ENCODE measurements at regions not wholly inside any gene's neighbourhood (a gene's known extent, or its start where the extent isn't known, plus 50 kb on each side); places are given as distances from the start of the nearest gene placed in this dataset.

DNA sequence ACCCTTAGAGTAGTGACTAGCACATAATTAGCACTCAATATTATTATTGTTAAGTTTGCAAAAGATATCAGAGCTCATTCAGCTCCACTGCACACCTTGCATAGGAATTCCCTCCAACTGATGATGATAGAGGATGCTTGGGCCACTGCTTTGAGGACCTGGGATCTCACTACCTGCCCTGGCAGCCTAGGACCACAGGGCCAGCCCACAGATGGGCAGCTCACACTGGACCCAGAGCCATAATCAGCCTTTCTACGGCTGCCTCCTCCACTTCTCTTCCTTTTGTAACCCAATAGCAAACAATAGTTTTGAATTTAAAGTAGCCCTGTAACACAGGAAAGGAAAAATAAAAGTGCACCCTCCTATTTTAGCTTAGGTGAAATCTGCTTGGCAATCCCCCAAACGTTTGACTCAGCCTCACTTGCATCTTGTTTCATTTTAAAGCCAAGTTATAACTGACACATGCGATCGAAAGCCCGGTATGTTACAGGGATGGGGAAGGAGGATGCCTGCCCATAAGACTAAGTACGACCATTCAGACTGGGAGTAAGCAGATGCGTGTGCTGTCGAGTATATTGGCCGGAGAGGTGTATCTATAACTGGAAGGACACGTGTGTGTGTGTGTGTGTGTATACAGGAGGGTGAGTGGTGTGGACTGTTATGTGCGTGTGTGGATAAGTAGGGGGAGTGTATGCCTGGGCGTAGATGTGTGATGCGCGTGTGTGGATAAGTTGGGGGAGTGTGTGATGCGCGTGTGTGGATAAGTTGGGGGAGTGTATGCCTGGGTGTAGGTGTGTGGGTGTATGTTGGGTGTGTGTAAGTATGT, 65.9 kb downstream of the CPN2 start:
- Histone ChIP-seq H3K36me3 (no peaks in the 10 kb centered on the region), H3K9me3 (no peaks in the 10 kb centered on the region), H3K4me3 (no peak overlapping the region), H3K4me1 (replicated peaks) (no peaks in the 10 kb centered on the region), H3K27me3 (replicated peaks; ENCODE audit: insufficient read depth) (no peaks in the 10 kb centered on the region), H3K27ac (no peak overlapping the region)
- no peak for TF ChIP-seq POLR2AphosphoS5 (IDR thresholded peaks at IDR 0.05)
- TF ChIP-seq POLR2A (IDR thresholded peaks at IDR 0.05) = no peak
- TF ChIP-seq, protein P1, sequence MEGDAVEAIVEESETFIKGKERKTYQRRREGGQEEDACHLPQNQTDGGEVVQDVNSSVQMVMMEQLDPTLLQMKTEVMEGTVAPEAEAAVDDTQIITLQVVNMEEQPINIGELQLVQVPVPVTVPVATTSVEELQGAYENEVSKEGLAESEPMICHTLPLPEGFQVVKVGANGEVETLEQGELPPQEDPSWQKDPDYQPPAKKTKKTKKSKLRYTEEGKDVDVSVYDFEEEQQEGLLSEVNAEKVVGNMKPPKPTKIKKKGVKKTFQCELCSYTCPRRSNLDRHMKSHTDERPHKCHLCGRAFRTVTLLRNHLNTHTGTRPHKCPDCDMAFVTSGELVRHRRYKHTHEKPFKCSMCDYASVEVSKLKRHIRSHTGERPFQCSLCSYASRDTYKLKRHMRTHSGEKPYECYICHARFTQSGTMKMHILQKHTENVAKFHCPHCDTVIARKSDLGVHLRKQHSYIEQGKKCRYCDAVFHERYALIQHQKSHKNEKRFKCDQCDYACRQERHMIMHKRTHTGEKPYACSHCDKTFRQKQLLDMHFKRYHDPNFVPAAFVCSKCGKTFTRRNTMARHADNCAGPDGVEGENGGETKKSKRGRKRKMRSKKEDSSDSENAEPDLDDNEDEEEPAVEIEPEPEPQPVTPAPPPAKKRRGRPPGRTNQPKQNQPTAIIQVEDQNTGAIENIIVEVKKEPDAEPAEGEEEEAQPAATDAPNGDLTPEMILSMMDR (IDR thresholded peaks at IDR 0.05) = no peak
- DNase-seq (ENCODE audit: low spot score) = no peak
- 51% methylated on average over 16 of the region's 16 CpGs for WGBS
- intact Hi-C loops (cut with DNase I) = no loop called here

DNA sequence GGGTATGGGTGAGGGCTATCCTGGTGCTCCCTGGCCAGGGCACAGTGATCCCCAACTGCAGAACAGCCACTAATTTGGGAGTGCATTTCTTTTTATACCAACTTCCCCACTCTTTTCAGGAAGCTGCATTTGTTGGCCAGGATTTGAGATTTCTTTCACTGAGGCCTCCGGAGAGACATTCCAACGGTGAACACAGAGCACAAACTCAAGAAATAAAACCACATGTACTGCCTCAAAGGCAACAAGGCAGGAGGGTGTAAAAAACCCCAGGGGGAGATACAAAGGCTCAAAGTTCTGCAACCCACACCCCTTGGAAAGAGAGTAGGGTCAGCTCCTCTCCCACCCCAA, 65.3 kb downstream of the CPN2 start:
- Histone ChIP-seq H3K9me3 (no peaks in the 10 kb centered on the region), H3K27ac (no peak overlapping the region), H3K36me3 (no peaks in the 10 kb centered on the region), H3K27me3 (replicated peaks; ENCODE audit: insufficient read depth) (no peaks in the 10 kb centered on the region), H3K4me3 (no peak overlapping the region), H3K4me1 (replicated peaks) (no peaks in the 10 kb centered on the region)
- WGBS = 10% methylated on average over 2 of the region's 2 CpGs
- intact Hi-C loops (cut with DNase I) = no loop called here
- DNase-seq (ENCODE audit: low spot score) = no peak
- TF ChIP-seq POLR2A (IDR thresholded peaks at IDR 0.05) = no peak
- TF ChIP-seq POLR2AphosphoS5 (IDR thresholded peaks at IDR 0.05) = no peak
- TF ChIP-seq, protein P1 (IDR thresholded peaks at IDR 0.05) = no peak

DNA sequence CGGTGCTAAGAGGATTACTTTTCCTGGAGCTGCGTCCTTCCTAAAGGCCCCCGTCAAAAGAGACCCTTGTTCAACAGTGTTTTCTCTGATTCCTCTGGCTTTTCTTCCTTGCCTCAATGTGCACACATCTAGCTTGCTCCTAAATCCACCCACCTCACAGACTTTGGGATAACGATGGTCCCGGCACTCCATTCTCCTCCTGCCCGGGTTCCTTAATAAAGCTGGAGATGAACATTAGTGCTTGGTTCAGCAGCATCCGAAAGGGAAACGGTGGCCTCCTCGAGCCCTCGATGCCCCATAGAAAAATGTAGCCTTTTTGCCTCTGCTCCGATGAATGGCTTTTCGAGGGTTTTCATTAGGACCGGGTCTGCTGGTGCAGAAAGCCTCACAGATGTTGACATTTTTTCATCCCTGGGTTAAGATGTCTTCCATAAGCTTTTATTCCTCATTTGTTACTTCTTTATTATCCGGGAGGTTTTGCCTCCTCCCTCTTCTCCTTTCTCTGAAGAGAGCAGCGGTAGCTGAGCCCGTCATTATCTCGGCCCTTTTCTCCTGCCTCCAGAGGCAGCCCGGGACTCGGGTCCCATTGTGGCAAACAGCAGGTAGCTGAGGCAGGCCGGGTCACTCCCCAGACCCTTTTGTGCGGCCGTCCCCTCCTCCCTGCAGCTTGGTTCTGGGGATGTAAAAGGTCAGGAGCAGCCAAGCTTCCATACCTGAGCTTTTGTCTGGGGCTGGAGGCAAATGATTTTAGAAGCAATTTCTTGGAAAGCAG, 64.6 kb downstream of the CPN2 start:
- Histone ChIP-seq H3K9me3 (no peaks in the 10 kb centered on the region), H3K4me3 (no peak overlapping the region), H3K36me3 (no peaks in the 10 kb centered on the region), H3K27ac (no peak overlapping the region), H3K27me3 (replicated peaks; ENCODE audit: insufficient read depth) (no peaks in the 10 kb centered on the region), H3K4me1 (replicated peaks) (no peaks in the 10 kb centered on the region)
- TF ChIP-seq POLR2A (IDR thresholded peaks at IDR 0.05) (no peak), POLR2AphosphoS5 (IDR thresholded peaks at IDR 0.05) (no peak)
- TF ChIP-seq, protein P1 (IDR thresholded peaks at IDR 0.05) = no peak
- no peak for DNase-seq (ENCODE audit: low spot score)
- 74% methylated on average over 22 of the region's 22 CpGs for WGBS
- intact Hi-C loops (cut with DNase I) = no loop called here

DNA sequence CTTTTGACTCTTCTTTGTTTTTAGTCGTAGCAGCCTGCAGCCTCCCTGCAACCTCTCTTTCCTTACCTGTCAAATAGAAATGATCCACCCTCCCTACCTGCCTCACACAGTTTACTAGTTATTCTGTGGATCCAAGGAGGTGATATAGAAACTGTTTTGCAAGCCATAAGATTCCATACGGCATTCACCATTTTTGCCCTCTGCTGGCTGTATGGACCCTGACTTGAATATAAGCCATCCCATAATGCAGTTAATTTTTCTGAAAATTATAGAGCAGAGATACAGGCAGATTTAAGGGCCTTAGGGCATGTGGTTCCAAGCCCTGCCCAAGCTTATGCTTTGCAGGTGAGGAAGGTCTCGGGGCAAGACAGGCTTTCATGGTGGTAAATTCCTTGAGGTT, 63.8 kb downstream of the CPN2 start:
- TF ChIP-seq POLR2AphosphoS5 (IDR thresholded peaks at IDR 0.05) = no peak
- TF ChIP-seq POLR2A (IDR thresholded peaks at IDR 0.05) = no peak
- TF ChIP-seq, protein P1 (IDR thresholded peaks at IDR 0.05) = no peak
- WGBS = 79% methylated on average over 3 of the region's 3 CpGs
- Histone ChIP-seq H3K27me3 (replicated peaks; ENCODE audit: insufficient read depth) (no peaks in the 10 kb centered on the region), H3K4me3 (no peak overlapping the region), H3K4me1 (replicated peaks) (no peaks in the 10 kb centered on the region), H3K36me3 (no peaks in the 10 kb centered on the region), H3K9me3 (no peaks in the 10 kb centered on the region), H3K27ac (no peak overlapping the region)
- DNase-seq (ENCODE audit: low spot score) = no peak
- intact Hi-C loops (cut with DNase I) = no loop called here
